SU-DHL-6 (cell line): ENCODE measurements at regions not wholly inside any gene's neighbourhood (a gene's known extent, or its start where the extent isn't known, plus 50 kb on each side); places are given as distances from the start of the nearest gene placed in this dataset.

Source experiments
- H2AFZ ChIP-seq: fragments of 200-600 bp; sonication (generic); 2 replicates; pipeline ENCODE4 v1.6.1; 2014; ENCODE audit warnings: low read depth, mild to moderate bottlenecking, moderate library complexity, mixed read lengths, antibody characterized with exemption, low read length; ENCODE audit not compliant: severe bottlenecking
- H3F3A ChIP-seq: fragments of 200-600 bp; shearing (Covaris generic); 2 replicates; pipeline ENCODE4 v1.6.0; 2016; ENCODE audit warnings: antibody characterized with exemption, mild to moderate bottlenecking; ENCODE audit not compliant: insufficient read depth
- H3K27ac ChIP-seq: fragments of 200-600 bp; sonication (generic); 2 replicates; pipeline ENCODE4 v1.5.1; 2016; ENCODE audit warnings: low read depth, mild to moderate bottlenecking, low read length, moderate library complexity, mixed read lengths
- H3K27me3 ChIP-seq: fragments of 200-600 bp; sonication (generic), shearing (Covaris generic); 2 replicates; pipeline ENCODE4 v1.6.0; 2014; ENCODE audit warnings: mild to moderate bottlenecking, low read length
- H3K36me3 ChIP-seq: fragments of 200-600 bp; sonication (generic); 2 replicates; pipeline ENCODE4 v1.6.1; 2014; ENCODE audit warnings: mild to moderate bottlenecking, low read length, mixed read lengths
- H3K4me2 ChIP-seq: fragments of 300-600, 200-600 bp; shearing (Covaris generic), sonication (generic); 2 replicates; pipeline ENCODE4 v1.6.0; 2014; ENCODE audit warnings: low read length, low read depth, mild to moderate bottlenecking; ENCODE audit not compliant: poor library complexity, severe bottlenecking
- H3K4me3 ChIP-seq: fragments of 200-600 bp; sonication (generic); 2 replicates; pipeline ENCODE4 v1.5.1; 2014; ENCODE audit warnings: antibody characterized with exemption, low read length, mild to moderate bottlenecking, mixed read lengths; ENCODE audit not compliant: insufficient read depth, poor library complexity, severe bottlenecking
- H3K79me2 ChIP-seq: fragments of 200-600 bp; sonication (generic); 2 replicates; pipeline ENCODE4 v1.6.1; 2014; ENCODE audit warnings: mild to moderate bottlenecking, low read length, moderate library complexity; ENCODE audit not compliant: insufficient read depth
- H3K9ac ChIP-seq: fragments of 200-600 bp; sonication (generic); 2 replicates; pipeline ENCODE4 v1.7.0; 2014; ENCODE audit warnings: mild to moderate bottlenecking, low read length
- H3K9me2 ChIP-seq: fragments of 200-600 bp; sonication (generic); replicated peaks from 2 replicates; pipeline ENCODE4 v1.6.1; 2014; ENCODE audit warnings: low read length; ENCODE audit not compliant: insufficient read depth
- H3K9me3 ChIP-seq: fragments of 200-600 bp; sonication (generic); 2 replicates; pipeline ENCODE4 v1.6.1; 2014; ENCODE audit warnings: low read length, mixed read lengths; ENCODE audit not compliant: insufficient read depth
- H4K20me1 ChIP-seq: fragments of 200-600 bp; sonication (generic); 2 replicates; pipeline ENCODE4 v1.6.1; 2014; ENCODE audit warnings: low read depth, mild to moderate bottlenecking, antibody characterized with exemption, low read length, moderate library complexity, mixed read lengths
- EZH2phosphoT487 ChIP-seq: fragments of 200-600 bp; sonication (generic), shearing (Covaris generic); conservative IDR thresholded peaks from 2 replicates; pipeline ENCODE4 v1.6.1; 2018; ENCODE audit warnings: mild to moderate bottlenecking, antibody characterized with exemption, low read length, moderate library complexity, mixed read lengths
- TF ChIP-seq, protein P1 (sequence below): fragments of 200-600 bp; sonication (generic); IDR thresholded peaks from one replicate; pipeline ENCODE4 v1.5.1; 2017; ENCODE audit warnings: antibody characterized with exemption, mild to moderate bottlenecking, low read length, moderate library complexity; ENCODE audit not compliant: insufficient read depth, poor library complexity, severe bottlenecking

DNA sequence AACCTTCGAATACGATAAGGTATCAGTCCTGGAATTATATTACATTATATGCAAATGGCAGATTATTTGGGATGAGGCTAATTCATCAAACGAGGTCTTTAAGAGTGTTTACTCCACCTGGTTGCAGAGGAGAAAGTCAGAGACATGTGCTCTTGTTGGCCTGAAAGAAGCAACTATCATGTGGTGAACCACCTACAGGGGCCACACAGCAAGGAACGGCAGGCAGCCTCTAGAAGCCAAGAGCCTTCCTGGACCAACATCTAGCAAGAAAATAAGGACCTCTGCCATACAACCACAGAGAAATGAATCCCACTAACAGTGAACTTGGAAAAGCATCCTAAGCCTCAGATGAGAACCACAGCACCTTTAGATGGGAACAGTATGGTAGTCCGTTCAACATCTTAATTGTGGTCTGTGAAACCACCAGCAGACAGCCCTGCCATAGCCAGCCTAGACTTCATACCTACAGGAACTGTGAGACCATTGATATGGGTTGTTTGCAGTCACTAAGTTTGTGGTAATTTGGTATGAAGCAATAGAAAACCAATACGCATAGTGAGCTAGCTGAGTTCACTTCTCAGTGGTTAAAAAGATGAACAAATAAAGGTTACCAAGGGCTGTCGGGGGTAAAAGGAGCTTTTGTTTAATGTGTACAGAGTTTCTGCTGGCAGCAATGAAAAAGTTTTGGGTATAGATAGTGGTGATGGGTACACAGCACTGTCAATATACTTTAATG is 345.7 kb upstream of the RUNX1 start:
- Histone ChIP-seq H3K4me2 (no peak overlapping the region), H3K36me3 (no peaks in the 10 kb centered on the region)

DNA sequence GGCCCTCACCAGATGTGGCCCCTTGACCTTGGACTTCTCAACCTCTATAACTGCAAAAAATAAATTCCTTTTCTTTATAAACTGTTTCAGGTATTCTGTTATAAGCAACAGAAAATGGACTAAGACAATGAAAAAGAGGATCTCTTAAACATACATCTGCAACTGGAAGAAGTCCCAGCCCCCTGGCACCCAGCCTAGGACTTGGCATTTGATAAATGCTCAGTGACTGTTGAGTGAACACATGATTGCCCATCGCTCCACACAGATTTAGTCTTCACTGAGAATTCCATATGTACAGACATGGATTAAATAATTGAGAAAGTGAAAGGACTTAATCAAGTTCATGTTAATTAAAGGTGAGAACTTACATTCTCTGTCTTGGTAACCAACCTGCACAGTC is 344.9 kb upstream of the RUNX1 start:
- Histone ChIP-seq H4K20me1 (no peaks in the 10 kb centered on the region), H2AFZ (no peak overlapping the region), H3F3A (no peaks in the 10 kb centered on the region), H3K27ac (no peak overlapping the region), H3K4me2 (no peak overlapping the region), H3K9me3 (no peaks in the 10 kb centered on the region), H3K9me2 (no peaks in the 10 kb centered on the region), H3K4me3 (no peak overlapping the region), H3K9ac (no peak overlapping the region), H3K27me3 (no peaks in the 10 kb centered on the region), H3K79me2 (no peaks in the 10 kb centered on the region), H3K36me3 (no peaks in the 10 kb centered on the region)
- TF ChIP-seq, protein P1, sequence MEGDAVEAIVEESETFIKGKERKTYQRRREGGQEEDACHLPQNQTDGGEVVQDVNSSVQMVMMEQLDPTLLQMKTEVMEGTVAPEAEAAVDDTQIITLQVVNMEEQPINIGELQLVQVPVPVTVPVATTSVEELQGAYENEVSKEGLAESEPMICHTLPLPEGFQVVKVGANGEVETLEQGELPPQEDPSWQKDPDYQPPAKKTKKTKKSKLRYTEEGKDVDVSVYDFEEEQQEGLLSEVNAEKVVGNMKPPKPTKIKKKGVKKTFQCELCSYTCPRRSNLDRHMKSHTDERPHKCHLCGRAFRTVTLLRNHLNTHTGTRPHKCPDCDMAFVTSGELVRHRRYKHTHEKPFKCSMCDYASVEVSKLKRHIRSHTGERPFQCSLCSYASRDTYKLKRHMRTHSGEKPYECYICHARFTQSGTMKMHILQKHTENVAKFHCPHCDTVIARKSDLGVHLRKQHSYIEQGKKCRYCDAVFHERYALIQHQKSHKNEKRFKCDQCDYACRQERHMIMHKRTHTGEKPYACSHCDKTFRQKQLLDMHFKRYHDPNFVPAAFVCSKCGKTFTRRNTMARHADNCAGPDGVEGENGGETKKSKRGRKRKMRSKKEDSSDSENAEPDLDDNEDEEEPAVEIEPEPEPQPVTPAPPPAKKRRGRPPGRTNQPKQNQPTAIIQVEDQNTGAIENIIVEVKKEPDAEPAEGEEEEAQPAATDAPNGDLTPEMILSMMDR: no peak
- no peak for TF ChIP-seq EZH2phosphoT487

More for the DNA sequence above, 345.7 kb upstream of the RUNX1 start:
- no peaks in the 10 kb centered on the region for H3K79me2 ChIP-seq
- H4K20me1 ChIP-seq: no peaks in the 10 kb centered on the region
- H3K27ac ChIP-seq: no peak overlapping the region
- H3K27me3 ChIP-seq: no peaks in the 10 kb centered on the region
- no peak overlapping the region for H3K4me3 ChIP-seq
- no peaks in the 10 kb centered on the region for H3F3A ChIP-seq
- no peaks in the 10 kb centered on the region for H3K9me3 ChIP-seq
- no peak overlapping the region for H2AFZ ChIP-seq
- no peak overlapping the region for H3K9ac ChIP-seq
- no peaks in the 10 kb centered on the region for H3K9me2 ChIP-seq
- TF ChIP-seq, protein P1: no peak
- no peak for TF ChIP-seq EZH2phosphoT487

DNA sequence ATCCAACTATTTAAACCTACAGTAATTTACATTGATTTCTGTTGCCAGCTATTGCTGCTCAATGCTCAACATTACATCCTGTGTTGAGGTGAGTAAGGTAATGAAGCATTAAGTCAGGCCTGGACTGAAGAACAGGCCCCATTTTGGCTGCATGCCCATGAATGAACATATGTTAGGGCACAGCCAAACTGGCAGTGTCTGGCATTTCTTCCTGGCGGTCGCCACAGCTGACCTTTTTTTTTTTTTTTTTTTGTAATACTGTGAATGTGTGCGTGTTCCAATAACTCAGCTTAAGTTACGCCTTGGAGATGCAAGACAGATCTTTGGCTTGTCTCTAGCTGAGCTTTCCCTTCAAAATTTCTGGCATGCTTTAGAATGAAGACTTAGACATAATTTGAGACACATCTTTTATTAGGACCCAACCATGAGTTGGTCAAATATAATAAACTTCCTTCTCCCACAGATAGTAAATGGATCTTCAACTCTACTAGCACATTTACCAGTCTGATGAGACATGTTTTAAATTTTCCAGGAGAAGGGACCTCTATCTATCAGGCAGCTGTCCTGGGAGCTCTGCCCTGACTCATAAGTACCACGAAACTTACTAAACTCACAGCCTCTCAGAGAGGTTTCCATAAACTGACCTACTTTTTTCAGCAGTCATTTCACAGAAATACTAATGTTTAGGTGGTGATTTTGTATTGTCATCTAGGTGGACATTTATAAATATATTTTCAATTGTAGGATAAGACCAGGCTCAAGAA is 341.1 kb upstream of the RUNX1 start:
- no peak overlapping the region for H3K4me3 ChIP-seq
- no peak overlapping the region for H3K4me2 ChIP-seq
- H3K9me2 ChIP-seq: no peaks in the 10 kb centered on the region
- no peaks in the 10 kb centered on the region for H3K27me3 ChIP-seq
- H2AFZ ChIP-seq: no peak overlapping the region
- H4K20me1 ChIP-seq: no peaks in the 10 kb centered on the region
- H3K9me3 ChIP-seq: no peaks in the 10 kb centered on the region
- no peak for TF ChIP-seq EZH2phosphoT487
- TF ChIP-seq, protein P1: no peak
- H3K36me3 ChIP-seq: no peaks in the 10 kb centered on the region
- H3F3A ChIP-seq: no peaks in the 10 kb centered on the region
- no peak overlapping the region for H3K9ac ChIP-seq
- no peaks in the 10 kb centered on the region for H3K79me2 ChIP-seq
- H3K27ac ChIP-seq: no peak overlapping the region
